ENCODE measurements at regions not wholly inside any gene's neighbourhood (a gene's known extent, or its start where the extent isn't known, plus 50 kb on each side); places are given as distances from the start of the nearest gene placed in this dataset.
"Not testable (repeated sequence)": the region's sequence is repeated elsewhere in the genome, so short reads cannot be mapped to it uniquely, and the experiment has no call there.

DNA sequence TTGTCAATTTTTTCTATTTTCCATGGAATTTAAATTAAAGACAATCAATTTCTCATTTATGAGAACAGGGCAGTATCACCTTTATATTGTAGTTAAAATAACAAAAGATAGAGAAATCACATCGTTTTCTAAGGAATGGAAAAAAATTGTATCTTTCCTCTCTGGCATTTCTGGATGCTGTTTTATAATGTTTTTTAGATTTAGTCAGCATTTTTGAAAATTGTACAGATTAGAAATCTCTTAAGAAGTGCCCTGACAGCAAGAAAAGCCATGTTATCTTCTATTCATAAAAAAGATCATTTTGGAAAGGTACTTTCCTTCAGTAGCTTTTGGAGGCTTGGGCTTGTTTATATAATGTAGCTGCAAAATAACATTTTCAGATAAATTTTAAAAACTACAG, 116.9 kb downstream of the PLG start:
- Histone ChIP-seq H3K27ac (ENCODE audit: low read depth, low read length) (no peak overlapping the region), H2BK5ac (ENCODE audit: low read depth, low read length, poor library complexity) (no peak overlapping the region), H3K9me3 (ENCODE audit: insufficient read depth, low read depth, low read length) (no peaks in the 10 kb centered on the region), H3K18ac (ENCODE audit: low read length) (no peak overlapping the region), H3K79me1 (ENCODE audit: low read length) (no peaks in the 10 kb centered on the region), H2AK5ac (ENCODE audit: low read length) (no peak overlapping the region), H3K27me3 (ENCODE audit: insufficient read depth, low read length) (no peaks in the 10 kb centered on the region), H3K9ac (ENCODE audit: low read length) (no peak overlapping the region), H4K12ac (ENCODE audit: low read depth, low read length) (no peak overlapping the region), H2AFZ (ENCODE audit: insufficient read depth, low read length, poor library complexity) (no peak overlapping the region), H2BK120ac (ENCODE audit: insufficient read depth, low read length, poor library complexity) (no peak overlapping the region), H3K4me2 (ENCODE audit: low read length) (no peak overlapping the region), H3K79me2 (ENCODE audit: control insufficient read depth, insufficient read depth, low read length, poor library complexity) (no peaks in the 10 kb centered on the region), H3K23ac (ENCODE audit: low read length) (no peak overlapping the region), H3K14ac (ENCODE audit: low read length) (no peak overlapping the region), H3K36me3 (ENCODE audit: control insufficient read depth in 1 of 2, insufficient read depth in 2 of 2, low read length in 2 of 2) (no peaks in the 10 kb centered on the region), H3K4me1 (ENCODE audit: control insufficient read depth in 1 of 2, insufficient read depth in 2 of 2, low read length in 2 of 2) (no peaks in the 10 kb centered on the region), H4K91ac (ENCODE audit: low read depth, low read length) (no peak overlapping the region), H2BK12ac (ENCODE audit: low read length) (no peak overlapping the region), H3K4ac (ENCODE audit: low read depth, low read length) (no peak overlapping the region), H3K4me3 (ENCODE audit: low read depth, low read length) (no peak overlapping the region), H4K8ac (ENCODE audit: low read depth, low read length) (no peak overlapping the region)
- DNase-seq = no peak
- no CpG with 5 or more reads among the region's 1 CpG for WGBS (ENCODE audit: extremely low coverage, insufficient coverage, insufficient read length)

DNA sequence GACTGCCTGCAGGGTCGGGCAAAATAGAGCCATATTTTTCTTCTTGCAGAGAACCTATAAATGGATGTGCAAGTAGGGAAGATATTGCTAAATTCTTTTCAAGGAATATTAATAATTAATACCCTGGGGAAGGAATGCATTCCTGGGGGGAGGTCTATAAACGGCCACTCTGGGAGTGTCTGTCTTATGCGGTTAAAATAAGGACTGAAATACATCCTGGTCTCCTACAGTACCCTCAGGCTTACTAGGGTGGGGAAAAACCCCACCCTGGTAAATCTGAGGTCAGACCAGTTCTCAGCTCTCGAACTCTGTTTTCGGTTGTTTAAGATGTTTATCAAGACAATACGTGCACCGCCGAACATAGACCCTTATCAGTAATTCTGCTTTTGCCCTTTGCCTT, 118.6 kb downstream of the PLG start:
- WGBS (ENCODE audit: extremely low coverage, insufficient coverage, insufficient read length) = no CpG with 5 or more reads among the region's 8 CpGs
- not testable (repeated sequence) for H3K4me1 ChIP-seq (ENCODE audit: control insufficient read depth in 1 of 2, insufficient read depth in 2 of 2, low read length in 2 of 2); H3K27me3 ChIP-seq (ENCODE audit: insufficient read depth, low read length); H4K91ac ChIP-seq (ENCODE audit: low read depth, low read length); H3K4ac ChIP-seq (ENCODE audit: low read depth, low read length); H3K4me2 ChIP-seq (ENCODE audit: low read length); H3K9me3 ChIP-seq (ENCODE audit: insufficient read depth, low read depth, low read length); H3K14ac ChIP-seq (ENCODE audit: low read length); H3K18ac ChIP-seq (ENCODE audit: low read length); H2BK120ac ChIP-seq (ENCODE audit: insufficient read depth, low read length, poor library complexity); H2BK12ac ChIP-seq (ENCODE audit: low read length); H2AK5ac ChIP-seq (ENCODE audit: low read length); H4K12ac ChIP-seq (ENCODE audit: low read depth, low read length); H3K79me1 ChIP-seq (ENCODE audit: low read length); DNase-seq; H3K23ac ChIP-seq (ENCODE audit: low read length); H3K4me3 ChIP-seq (ENCODE audit: low read depth, low read length); H4K8ac ChIP-seq (ENCODE audit: low read depth, low read length); H3K79me2 ChIP-seq (ENCODE audit: control insufficient read depth, insufficient read depth, low read length, poor library complexity); H3K36me3 ChIP-seq (ENCODE audit: control insufficient read depth in 1 of 2, insufficient read depth in 2 of 2, low read length in 2 of 2); H3K27ac ChIP-seq (ENCODE audit: low read depth, low read length); H3K9ac ChIP-seq (ENCODE audit: low read length); H2BK5ac ChIP-seq (ENCODE audit: low read depth, low read length, poor library complexity); H2AFZ ChIP-seq (ENCODE audit: insufficient read depth, low read length, poor library complexity)

GRCh38 chr6:160831739-160832138, 129.7 kb downstream of the PLG start:
- no peak overlapping the region for H2BK5ac ChIP-seq (ENCODE audit: low read depth, low read length, poor library complexity)
- H3K27ac ChIP-seq (ENCODE audit: low read depth, low read length) = no peak overlapping the region
- no peak overlapping the region for H2BK12ac ChIP-seq (ENCODE audit: low read length)
- no peak overlapping the region for H3K4ac ChIP-seq (ENCODE audit: low read depth, low read length)
- H3K18ac ChIP-seq (ENCODE audit: low read length) = no peak overlapping the region
- WGBS (ENCODE audit: extremely low coverage, insufficient coverage, insufficient read length) = no CpG with 5 or more reads among the region's 1 CpG
- no peaks in the 10 kb centered on the region for H3K9me3 ChIP-seq (ENCODE audit: insufficient read depth, low read depth, low read length)
- H3K23ac ChIP-seq (ENCODE audit: low read length) = no peak overlapping the region
- H2AK5ac ChIP-seq (ENCODE audit: low read length) = no peak overlapping the region
- no peaks in the 10 kb centered on the region for H3K36me3 ChIP-seq (ENCODE audit: control insufficient read depth in 1 of 2, insufficient read depth in 2 of 2, low read length in 2 of 2)
- H4K91ac ChIP-seq (ENCODE audit: low read depth, low read length) = no peak overlapping the region
- H2AFZ ChIP-seq (ENCODE audit: insufficient read depth, low read length, poor library complexity) = no peak overlapping the region
- H3K4me2 ChIP-seq (ENCODE audit: low read length) = no peak overlapping the region
- no peaks in the 10 kb centered on the region for H3K4me1 ChIP-seq (ENCODE audit: control insufficient read depth in 1 of 2, insufficient read depth in 2 of 2, low read length in 2 of 2)
- H3K79me2 ChIP-seq (ENCODE audit: control insufficient read depth, insufficient read depth, low read length, poor library complexity) = no peaks in the 10 kb centered on the region
- H4K12ac ChIP-seq (ENCODE audit: low read depth, low read length) = no peak overlapping the region
- H4K8ac ChIP-seq (ENCODE audit: low read depth, low read length) = no peak overlapping the region
- H3K14ac ChIP-seq (ENCODE audit: low read length) = no peak overlapping the region
- DNase-seq = no peak
- no peaks in the 10 kb centered on the region for H3K27me3 ChIP-seq (ENCODE audit: insufficient read depth, low read length)
- no peak overlapping the region for H3K4me3 ChIP-seq (ENCODE audit: low read depth, low read length)
- no peak overlapping the region for H2BK120ac ChIP-seq (ENCODE audit: insufficient read depth, low read length, poor library complexity)
- H3K79me1 ChIP-seq (ENCODE audit: low read length) = no peaks in the 10 kb centered on the region
- H3K9ac ChIP-seq (ENCODE audit: low read length) = no peak overlapping the region

GRCh38 chr6:160832422-160832821, 130.4 kb downstream of the PLG start:
- Histone ChIP-seq H2BK120ac (ENCODE audit: insufficient read depth, low read length, poor library complexity) (no peak overlapping the region), H2BK12ac (ENCODE audit: low read length) (no peak overlapping the region), H4K8ac (ENCODE audit: low read depth, low read length) (no peak overlapping the region), H3K9ac (ENCODE audit: low read length) (no peak overlapping the region), H2AK5ac (ENCODE audit: low read length) (no peak overlapping the region), H3K4me3 (ENCODE audit: low read depth, low read length) (no peak overlapping the region), H3K4me1 (ENCODE audit: control insufficient read depth in 1 of 2, insufficient read depth in 2 of 2, low read length in 2 of 2) (no peaks in the 10 kb centered on the region), H3K27me3 (ENCODE audit: insufficient read depth, low read length) (no peaks in the 10 kb centered on the region), H4K12ac (ENCODE audit: low read depth, low read length) (no peak overlapping the region), H3K36me3 (ENCODE audit: control insufficient read depth in 1 of 2, insufficient read depth in 2 of 2, low read length in 2 of 2) (no peaks in the 10 kb centered on the region), H3K4ac (ENCODE audit: low read depth, low read length) (no peak overlapping the region), H3K27ac (ENCODE audit: low read depth, low read length) (no peak overlapping the region), H2BK5ac (ENCODE audit: low read depth, low read length, poor library complexity) (no peak overlapping the region), H3K79me1 (ENCODE audit: low read length) (no peaks in the 10 kb centered on the region), H3K79me2 (ENCODE audit: control insufficient read depth, insufficient read depth, low read length, poor library complexity) (no peaks in the 10 kb centered on the region), H3K4me2 (ENCODE audit: low read length) (no peak overlapping the region), H3K14ac (ENCODE audit: low read length) (no peak overlapping the region), H3K18ac (ENCODE audit: low read length) (no peak overlapping the region), H3K9me3 (ENCODE audit: insufficient read depth, low read depth, low read length) (no peaks in the 10 kb centered on the region), H4K91ac (ENCODE audit: low read depth, low read length) (no peak overlapping the region), H2AFZ (ENCODE audit: insufficient read depth, low read length, poor library complexity) (no peak overlapping the region), H3K23ac (ENCODE audit: low read length) (no peak overlapping the region)
- WGBS (ENCODE audit: extremely low coverage, insufficient coverage, insufficient read length) = no CpG with 5 or more reads among the region's 2 CpGs
- no peak for DNase-seq

Measured in trophoblast cell (in vitro differentiated cells and primary cell).